Renal pelvis (tissue), 1 donor: ENCODE measurements at regions not wholly inside any gene's neighbourhood (a gene's known extent, or its start where the extent isn't known, plus 50 kb on each side); places are given as distances from the start of the nearest gene placed in this dataset.
"Not testable (repeated sequence)": the region's sequence is repeated elsewhere in the genome, so short reads cannot be mapped to it uniquely, and the experiment has no call there.

ENCODE experiments used
- DNase-seq: peaks from one replicate; pipeline ENCODE4 v3.0.0-alpha.2; 2013

DNA sequence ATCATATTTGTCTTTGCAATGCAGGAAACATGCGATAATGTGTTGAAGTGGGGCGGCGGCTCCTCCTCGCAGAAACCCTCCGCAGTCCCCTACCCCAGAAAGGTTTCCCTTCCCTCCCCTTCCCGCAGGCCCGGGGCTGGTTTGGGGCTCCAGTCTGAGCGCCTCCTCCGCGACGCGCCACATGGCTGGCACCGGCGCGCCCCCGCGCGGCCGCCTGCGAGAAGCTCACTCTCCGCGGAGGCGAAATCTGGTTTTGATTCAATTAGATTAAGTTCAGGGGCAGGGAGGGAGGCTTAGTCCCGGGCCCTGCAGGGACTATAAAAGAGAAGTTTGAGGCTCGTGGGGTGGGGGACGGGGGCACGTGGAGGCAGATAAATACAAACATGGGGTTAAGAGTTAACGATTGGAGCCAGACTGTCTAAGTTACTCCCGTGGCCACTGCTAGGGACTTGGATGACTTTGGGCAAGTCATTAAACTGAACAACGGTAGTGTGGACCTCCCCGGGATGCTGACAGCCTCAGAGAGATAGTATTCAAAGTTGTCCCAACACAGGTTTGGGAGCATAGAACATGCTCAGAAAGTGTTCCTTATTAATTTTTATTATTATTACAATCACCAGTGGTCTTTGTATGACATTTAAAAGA lies 69.4 kb downstream of the MSX2 start:
- DNase-seq, result peak; percentile 52

GRCh38 chr5:174793076-174793475 lies 68.7 kb downstream of the MSX2 start:
- no peak for DNase-seq

DNA sequence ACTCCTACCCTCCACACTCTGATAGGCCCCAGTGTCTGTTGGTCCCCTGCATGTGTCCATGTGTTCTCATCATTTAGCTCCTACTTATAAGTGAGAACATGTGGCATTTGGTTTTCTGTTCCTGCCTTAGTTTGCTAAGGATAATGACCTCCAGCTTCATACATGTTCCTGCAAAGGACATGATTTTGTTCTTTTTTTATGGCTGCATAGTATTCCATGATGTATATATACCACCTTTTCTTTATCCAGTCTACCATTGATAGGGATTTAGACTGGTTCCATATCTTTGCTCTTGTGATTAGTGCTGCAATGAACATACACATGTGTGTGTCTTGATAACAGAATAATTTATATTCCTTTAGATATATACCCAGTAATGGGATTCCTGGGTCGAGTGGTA lies 67.9 kb downstream of the MSX2 start:
- DNase-seq, result not testable (repeated sequence)

DNA sequence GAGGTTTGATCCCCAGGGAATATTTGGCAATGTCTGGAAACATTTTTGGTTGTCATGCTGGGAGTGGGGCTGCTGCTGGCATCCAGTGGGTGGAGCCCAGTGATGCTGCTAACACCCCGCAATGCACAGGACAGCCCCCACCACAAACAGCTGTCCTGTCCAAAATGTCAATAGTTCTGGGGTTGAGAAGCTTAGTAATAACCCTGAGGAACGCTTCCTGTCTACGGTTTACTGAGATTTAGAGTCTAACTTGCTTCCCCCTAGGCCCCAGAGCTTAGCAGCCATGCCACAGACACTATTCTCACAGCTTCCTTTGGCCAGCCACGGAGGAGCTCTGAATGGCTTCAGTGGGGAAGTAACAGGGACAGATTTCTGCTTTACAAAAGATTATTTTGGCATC lies 66.5 kb downstream of the MSX2 start:
- DNase-seq, result no peak

DNA sequence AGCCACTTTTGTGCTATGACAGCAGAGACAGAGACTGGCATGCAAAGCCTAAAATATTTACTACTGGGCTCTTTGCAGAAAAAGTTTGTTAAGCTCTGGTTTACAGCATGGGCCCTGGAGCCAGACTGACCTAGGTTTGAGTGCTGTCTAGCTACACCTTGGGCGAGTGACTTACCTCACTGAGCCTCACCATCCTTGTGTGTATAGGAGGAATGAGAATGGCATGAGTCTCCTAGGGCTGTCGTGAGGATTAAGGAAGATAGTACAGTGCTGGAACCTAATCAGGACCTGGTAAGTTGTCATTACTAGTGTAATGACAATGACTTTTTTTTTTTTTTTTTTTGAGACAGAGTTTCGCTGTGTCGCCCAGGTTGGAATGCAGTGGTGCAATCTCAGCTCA lies 65.2 kb downstream of the MSX2 start:
- no peak for DNase-seq

- DNase-seq, result no peak
Measured at GRCh38 chr5:174785120-174785680, 60.8 kb downstream of the MSX2 start.
